ENCODE measurements at regions not wholly inside any gene's neighbourhood (a gene's known extent, or its start where the extent isn't known, plus 50 kb on each side); places are given as distances from the start of the nearest gene placed in this dataset.

DNA sequence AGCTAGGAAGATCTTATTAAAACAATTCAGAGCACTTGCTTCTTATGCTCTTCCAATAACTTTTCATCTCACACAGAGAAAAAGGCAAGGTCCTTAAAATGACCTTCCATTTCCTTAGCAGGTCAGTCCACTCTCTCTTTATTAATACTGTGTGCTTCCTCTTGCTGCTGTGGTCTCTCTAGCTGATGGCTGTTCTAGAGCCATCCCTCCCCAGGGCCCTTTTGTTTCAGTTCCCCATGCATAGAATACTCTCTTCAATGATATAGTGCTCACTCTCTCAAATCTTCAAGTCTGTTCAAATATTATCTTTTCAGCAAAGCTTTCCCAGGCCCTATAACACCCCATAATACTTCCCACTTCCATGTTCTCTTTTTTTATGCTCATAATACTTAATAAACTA is 469.3 kb downstream of the METTL4 start:
- TF ChIP-seq, protein P1, sequence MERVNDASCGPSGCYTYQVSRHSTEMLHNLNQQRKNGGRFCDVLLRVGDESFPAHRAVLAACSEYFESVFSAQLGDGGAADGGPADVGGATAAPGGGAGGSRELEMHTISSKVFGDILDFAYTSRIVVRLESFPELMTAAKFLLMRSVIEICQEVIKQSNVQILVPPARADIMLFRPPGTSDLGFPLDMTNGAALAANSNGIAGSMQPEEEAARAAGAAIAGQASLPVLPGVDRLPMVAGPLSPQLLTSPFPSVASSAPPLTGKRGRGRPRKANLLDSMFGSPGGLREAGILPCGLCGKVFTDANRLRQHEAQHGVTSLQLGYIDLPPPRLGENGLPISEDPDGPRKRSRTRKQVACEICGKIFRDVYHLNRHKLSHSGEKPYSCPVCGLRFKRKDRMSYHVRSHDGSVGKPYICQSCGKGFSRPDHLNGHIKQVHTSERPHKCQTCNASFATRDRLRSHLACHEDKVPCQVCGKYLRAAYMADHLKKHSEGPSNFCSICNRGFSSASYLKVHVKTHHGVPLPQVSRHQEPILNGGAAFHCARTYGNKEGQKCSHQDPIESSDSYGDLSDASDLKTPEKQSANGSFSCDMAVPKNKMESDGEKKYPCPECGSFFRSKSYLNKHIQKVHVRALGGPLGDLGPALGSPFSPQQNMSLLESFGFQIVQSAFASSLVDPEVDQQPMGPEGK (CRISPR knock-in tag; IDR thresholded peaks at IDR 0.05; ENCODE audit: borderline replicate concordance): no peak
- TF ChIP-seq GLIS3 (CRISPR knock-in tag; IDR thresholded peaks at IDR 0.05) (no peak), TOX (CRISPR knock-in tag; IDR thresholded peaks at IDR 0.05; ENCODE audit: borderline replicate concordance) (no peak), ZFP3 (CRISPR knock-in tag; IDR thresholded peaks at IDR 0.05) (no peak), ZC3H10 (CRISPR knock-in tag; IDR thresholded peaks at IDR 0.05) (no peak), SNAI2 (CRISPR knock-in tag; IDR thresholded peaks at IDR 0.05) (no peak), ESRRG (CRISPR knock-in tag; IDR thresholded peaks at IDR 0.05) (no peak)
- TF ChIP-seq, protein P2, sequence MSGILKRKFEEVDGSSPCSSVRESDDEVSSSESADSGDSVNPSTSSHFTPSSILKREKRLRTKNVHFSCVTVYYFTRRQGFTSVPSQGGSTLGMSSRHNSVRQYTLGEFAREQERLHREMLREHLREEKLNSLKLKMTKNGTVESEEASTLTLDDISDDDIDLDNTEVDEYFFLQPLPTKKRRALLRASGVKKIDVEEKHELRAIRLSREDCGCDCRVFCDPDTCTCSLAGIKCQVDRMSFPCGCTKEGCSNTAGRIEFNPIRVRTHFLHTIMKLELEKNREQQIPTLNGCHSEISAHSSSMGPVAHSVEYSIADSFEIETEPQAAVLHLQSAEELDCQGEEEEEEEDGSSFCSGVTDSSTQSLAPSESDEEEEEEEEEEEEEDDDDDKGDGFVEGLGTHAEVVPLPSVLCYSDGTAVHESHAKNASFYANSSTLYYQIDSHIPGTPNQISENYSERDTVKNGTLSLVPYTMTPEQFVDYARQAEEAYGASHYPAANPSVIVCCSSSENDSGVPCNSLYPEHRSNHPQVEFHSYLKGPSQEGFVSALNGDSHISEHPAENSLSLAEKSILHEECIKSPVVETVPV (CRISPR knock-in tag; IDR thresholded peaks at IDR 0.05): no peak
- ATAC-seq: no peak

- no peak for ATAC-seq
- no peak for TF ChIP-seq ZNF565 (CRISPR knock-in tag; conservative IDR thresholded peaks at IDR 0.05; ENCODE audit: low read depth)
- TF ChIP-seq RARB (CRISPR knock-in tag; IDR thresholded peaks at IDR 0.05): no peak
- no peak for TF ChIP-seq GLIS3 (CRISPR knock-in tag; IDR thresholded peaks at IDR 0.05)
- no peak for TF ChIP-seq PPARA (CRISPR knock-in tag; IDR thresholded peaks at IDR 0.05; ENCODE audit: borderline replicate concordance)
- TF ChIP-seq, protein P1 (CRISPR knock-in tag; IDR thresholded peaks at IDR 0.05; ENCODE audit: borderline replicate concordance): no peak
- TF ChIP-seq ISL1 (CRISPR knock-in tag; IDR thresholded peaks at IDR 0.05): no peak
- TF ChIP-seq TOX (CRISPR knock-in tag; IDR thresholded peaks at IDR 0.05; ENCODE audit: borderline replicate concordance): no peak
- TF ChIP-seq CSDC2 (CRISPR knock-in tag; IDR thresholded peaks at IDR 0.05): no peak
- TF ChIP-seq TCF4 (CRISPR knock-in tag; IDR thresholded peaks at IDR 0.05; ENCODE audit: borderline replicate concordance): no peak
- TF ChIP-seq ZC3H10 (CRISPR knock-in tag; IDR thresholded peaks at IDR 0.05): no peak
- TF ChIP-seq SNAI2 (CRISPR knock-in tag; IDR thresholded peaks at IDR 0.05): no peak
- TF ChIP-seq, protein P3, sequence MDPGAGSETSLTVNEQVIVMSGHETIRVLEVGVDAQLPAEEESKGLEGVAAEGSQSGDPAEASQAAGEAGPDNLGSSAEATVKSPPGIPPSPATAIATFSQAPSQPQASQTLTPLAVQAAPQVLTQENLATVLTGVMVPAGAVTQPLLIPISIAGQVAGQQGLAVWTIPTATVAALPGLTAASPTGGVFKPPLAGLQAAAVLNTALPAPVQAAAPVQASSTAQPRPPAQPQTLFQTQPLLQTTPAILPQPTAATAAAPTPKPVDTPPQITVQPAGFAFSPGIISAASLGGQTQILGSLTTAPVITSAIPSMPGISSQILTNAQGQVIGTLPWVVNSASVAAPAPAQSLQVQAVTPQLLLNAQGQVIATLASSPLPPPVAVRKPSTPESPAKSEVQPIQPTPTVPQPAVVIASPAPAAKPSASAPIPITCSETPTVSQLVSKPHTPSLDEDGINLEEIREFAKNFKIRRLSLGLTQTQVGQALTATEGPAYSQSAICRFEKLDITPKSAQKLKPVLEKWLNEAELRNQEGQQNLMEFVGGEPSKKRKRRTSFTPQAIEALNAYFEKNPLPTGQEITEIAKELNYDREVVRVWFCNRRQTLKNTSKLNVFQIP (CRISPR knock-in tag; IDR thresholded peaks at IDR 0.05; ENCODE audit: borderline replicate concordance, low read depth): no peak
- no peak for TF ChIP-seq OSR1 (CRISPR knock-in tag; IDR thresholded peaks at IDR 0.05)
- TF ChIP-seq ARNTL (CRISPR knock-in tag; IDR thresholded peaks at IDR 0.05; ENCODE audit: borderline replicate concordance, low read depth): no peak
- no peak for TF ChIP-seq ZFP30 (CRISPR knock-in tag; IDR thresholded peaks at IDR 0.05)
- TF ChIP-seq ZNF70 (CRISPR knock-in tag; IDR thresholded peaks at IDR 0.05): no peak
- TF ChIP-seq, protein P2 (CRISPR knock-in tag; IDR thresholded peaks at IDR 0.05): no peak
- no peak for TF ChIP-seq ZFP3 (CRISPR knock-in tag; IDR thresholded peaks at IDR 0.05)
Observed at GRCh38 chr18:2103299-2103698, 468.0 kb downstream of the METTL4 start.

- TF ChIP-seq ISL1 (CRISPR knock-in tag; IDR thresholded peaks at IDR 0.05) (no peak), TCF4 (CRISPR knock-in tag; IDR thresholded peaks at IDR 0.05; ENCODE audit: borderline replicate concordance) (no peak), CSDC2 (CRISPR knock-in tag; IDR thresholded peaks at IDR 0.05) (no peak), TOX (CRISPR knock-in tag; IDR thresholded peaks at IDR 0.05; ENCODE audit: borderline replicate concordance) (no peak), OSR1 (CRISPR knock-in tag; IDR thresholded peaks at IDR 0.05) (no peak), ZNF565 (CRISPR knock-in tag; conservative IDR thresholded peaks at IDR 0.05; ENCODE audit: low read depth) (no peak)
- TF ChIP-seq, protein P4, sequence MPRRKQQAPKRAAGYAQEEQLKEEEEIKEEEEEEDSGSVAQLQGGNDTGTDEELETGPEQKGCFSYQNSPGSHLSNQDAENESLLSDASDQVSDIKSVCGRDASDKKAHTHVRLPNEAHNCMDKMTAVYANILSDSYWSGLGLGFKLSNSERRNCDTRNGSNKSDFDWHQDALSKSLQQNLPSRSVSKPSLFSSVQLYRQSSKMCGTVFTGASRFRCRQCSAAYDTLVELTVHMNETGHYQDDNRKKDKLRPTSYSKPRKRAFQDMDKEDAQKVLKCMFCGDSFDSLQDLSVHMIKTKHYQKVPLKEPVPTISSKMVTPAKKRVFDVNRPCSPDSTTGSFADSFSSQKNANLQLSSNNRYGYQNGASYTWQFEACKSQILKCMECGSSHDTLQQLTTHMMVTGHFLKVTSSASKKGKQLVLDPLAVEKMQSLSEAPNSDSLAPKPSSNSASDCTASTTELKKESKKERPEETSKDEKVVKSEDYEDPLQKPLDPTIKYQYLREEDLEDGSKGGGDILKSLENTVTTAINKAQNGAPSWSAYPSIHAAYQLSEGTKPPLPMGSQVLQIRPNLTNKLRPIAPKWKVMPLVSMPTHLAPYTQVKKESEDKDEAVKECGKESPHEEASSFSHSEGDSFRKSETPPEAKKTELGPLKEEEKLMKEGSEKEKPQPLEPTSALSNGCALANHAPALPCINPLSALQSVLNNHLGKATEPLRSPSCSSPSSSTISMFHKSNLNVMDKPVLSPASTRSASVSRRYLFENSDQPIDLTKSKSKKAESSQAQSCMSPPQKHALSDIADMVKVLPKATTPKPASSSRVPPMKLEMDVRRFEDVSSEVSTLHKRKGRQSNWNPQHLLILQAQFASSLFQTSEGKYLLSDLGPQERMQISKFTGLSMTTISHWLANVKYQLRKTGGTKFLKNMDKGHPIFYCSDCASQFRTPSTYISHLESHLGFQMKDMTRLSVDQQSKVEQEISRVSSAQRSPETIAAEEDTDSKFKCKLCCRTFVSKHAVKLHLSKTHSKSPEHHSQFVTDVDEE (CRISPR knock-in tag; IDR thresholded peaks at IDR 0.05): no peak
- TF ChIP-seq, protein P5, sequence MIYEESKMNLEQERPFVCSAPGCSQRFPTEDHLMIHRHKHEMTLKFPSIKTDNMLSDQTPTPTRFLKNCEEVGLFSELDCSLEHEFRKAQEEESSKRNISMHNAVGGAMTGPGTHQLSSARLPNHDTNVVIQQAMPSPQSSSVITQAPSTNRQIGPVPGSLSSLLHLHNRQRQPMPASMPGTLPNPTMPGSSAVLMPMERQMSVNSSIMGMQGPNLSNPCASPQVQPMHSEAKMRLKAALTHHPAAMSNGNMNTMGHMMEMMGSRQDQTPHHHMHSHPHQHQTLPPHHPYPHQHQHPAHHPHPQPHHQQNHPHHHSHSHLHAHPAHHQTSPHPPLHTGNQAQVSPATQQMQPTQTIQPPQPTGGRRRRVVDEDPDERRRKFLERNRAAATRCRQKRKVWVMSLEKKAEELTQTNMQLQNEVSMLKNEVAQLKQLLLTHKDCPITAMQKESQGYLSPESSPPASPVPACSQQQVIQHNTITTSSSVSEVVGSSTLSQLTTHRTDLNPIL (CRISPR knock-in tag; IDR thresholded peaks at IDR 0.05; ENCODE audit: low read depth): no peak
- peak; percentile 97 for ATAC-seq
Observed at GRCh38 chr18:2104620-2105462, 466.5 kb downstream of the METTL4 start.

All from SK-N-SH treated with all-trans-retinoic acid at 6 μM for 48 hours (cell line).